ENCODE measurements at regions not wholly inside any gene's neighbourhood (a gene's known extent, or its start where the extent isn't known, plus 50 kb on each side); places are given as distances from the start of the nearest gene placed in this dataset.
"Not testable (repeated sequence)": the region's sequence is repeated elsewhere in the genome, so short reads cannot be mapped to it uniquely, and the experiment has no call there.

GRCh38 chr5:124007675-124008398, 495.9 kb downstream of the CSNK1G3 start:
- DNase-seq = no peak
- Histone ChIP-seq H3K27ac (ENCODE audit: low read length) (no peak overlapping the region), H3K36me3 (ENCODE audit: control insufficient read depth, insufficient read depth, low read length) (no peaks in the 10 kb centered on the region), H3K4me1 (ENCODE audit: control insufficient read depth, insufficient read depth, low read length) (no peaks in the 10 kb centered on the region), H3K27me3 (ENCODE audit: control insufficient read depth, insufficient read depth, low read length) (no peaks in the 10 kb centered on the region), H3K9me3 (replicated peaks; ENCODE audit: control insufficient read depth, low read depth, low read length) (peaks cover 10% of the 10 kb centered on the region), H3K4me3 (ENCODE audit: low read length) (no peak overlapping the region)
- no CpG with 5 or more reads among the region's 2 CpGs for WGBS (ENCODE audit: insufficient coverage)

GRCh38 chr5:124001036-124001615, 489.1 kb downstream of the CSNK1G3 start:
- no peaks in the 10 kb centered on the region for H3K9me3 ChIP-seq (replicated peaks; ENCODE audit: control insufficient read depth, low read depth, low read length)
- H3K4me1 ChIP-seq (ENCODE audit: control insufficient read depth, insufficient read depth, low read length) = no peaks in the 10 kb centered on the region
- H3K27ac ChIP-seq (ENCODE audit: low read length) = no peak overlapping the region
- DNase-seq = peak; percentile 20
- H3K27me3 ChIP-seq (ENCODE audit: control insufficient read depth, insufficient read depth, low read length) = no peaks in the 10 kb centered on the region
- 66% methylated on average over 3 of the region's 4 CpGs for WGBS (ENCODE audit: insufficient coverage)
- no peak overlapping the region for H3K4me3 ChIP-seq (ENCODE audit: low read length)
- no peaks in the 10 kb centered on the region for H3K36me3 ChIP-seq (ENCODE audit: control insufficient read depth, insufficient read depth, low read length)

- H3K27me3 ChIP-seq (ENCODE audit: control insufficient read depth, insufficient read depth, low read length) = no peaks in the 10 kb centered on the region
- H3K4me1 ChIP-seq (ENCODE audit: control insufficient read depth, insufficient read depth, low read length) = no peaks in the 10 kb centered on the region
- no peaks in the 10 kb centered on the region for H3K9me3 ChIP-seq (replicated peaks; ENCODE audit: control insufficient read depth, low read depth, low read length)
- WGBS (ENCODE audit: insufficient coverage) = no CpG with 5 or more reads among the region's 2 CpGs
- DNase-seq = no peak
- H3K27ac ChIP-seq (ENCODE audit: low read length) = no peak overlapping the region
- no peak overlapping the region for H3K4me3 ChIP-seq (ENCODE audit: low read length)
- H3K36me3 ChIP-seq (ENCODE audit: control insufficient read depth, insufficient read depth, low read length) = no peaks in the 10 kb centered on the region
Measured at GRCh38 chr5:124000538-124000937, 488.6 kb downstream of the CSNK1G3 start.

GRCh38 chr5:123997462-123998215, 485.7 kb downstream of the CSNK1G3 start:
- Histone ChIP-seq H3K27me3 (ENCODE audit: control insufficient read depth, insufficient read depth, low read length) (no peaks in the 10 kb centered on the region), H3K4me1 (ENCODE audit: control insufficient read depth, insufficient read depth, low read length) (no peaks in the 10 kb centered on the region), H3K27ac (ENCODE audit: low read length) (no peak overlapping the region), H3K4me3 (ENCODE audit: low read length) (no peak overlapping the region), H3K36me3 (ENCODE audit: control insufficient read depth, insufficient read depth, low read length) (no peaks in the 10 kb centered on the region), H3K9me3 (replicated peaks; ENCODE audit: control insufficient read depth, low read depth, low read length) (no peaks in the 10 kb centered on the region)
- WGBS (ENCODE audit: insufficient coverage) = 60% methylated on average over 1 of the region's 7 CpGs
- peak; percentile 12 for DNase-seq

- Histone ChIP-seq H3K4me1 (ENCODE audit: control insufficient read depth, insufficient read depth, low read length) (no peaks in the 10 kb centered on the region), H3K9me3 (replicated peaks; ENCODE audit: control insufficient read depth, low read depth, low read length) (no peaks in the 10 kb centered on the region), H3K27ac (ENCODE audit: low read length) (no peak overlapping the region), H3K27me3 (ENCODE audit: control insufficient read depth, insufficient read depth, low read length) (no peaks in the 10 kb centered on the region), H3K4me3 (ENCODE audit: low read length) (no peak overlapping the region), H3K36me3 (ENCODE audit: control insufficient read depth, insufficient read depth, low read length) (no peaks in the 10 kb centered on the region)
- DNase-seq = no peak
Measured at GRCh38 chr5:123997064-123997461, 485.1 kb downstream of the CSNK1G3 start.

- Histone ChIP-seq H3K27ac (ENCODE audit: low read length) (no peak overlapping the region), H3K4me1 (ENCODE audit: control insufficient read depth, insufficient read depth, low read length) (no peaks in the 10 kb centered on the region), H3K27me3 (ENCODE audit: control insufficient read depth, insufficient read depth, low read length) (no peaks in the 10 kb centered on the region), H3K4me3 (ENCODE audit: low read length) (no peak overlapping the region), H3K9me3 (replicated peaks; ENCODE audit: control insufficient read depth, low read depth, low read length) (no peaks in the 10 kb centered on the region), H3K36me3 (ENCODE audit: control insufficient read depth, insufficient read depth, low read length) (no peaks in the 10 kb centered on the region)
- DNase-seq = no peak
- WGBS (ENCODE audit: insufficient coverage) = 73% methylated on average over 2 of the region's 2 CpGs
Measured at GRCh38 chr5:123992641-123993040, 480.7 kb downstream of the CSNK1G3 start.

GRCh38 chr5:123987956-123988355, 476.0 kb downstream of the CSNK1G3 start:
- Histone ChIP-seq H3K27ac (ENCODE audit: low read length) (no peak overlapping the region), H3K36me3 (ENCODE audit: control insufficient read depth, insufficient read depth, low read length) (no peaks in the 10 kb centered on the region), H3K27me3 (ENCODE audit: control insufficient read depth, insufficient read depth, low read length) (no peaks in the 10 kb centered on the region), H3K9me3 (replicated peaks; ENCODE audit: control insufficient read depth, low read depth, low read length) (peaks cover 2% of the 10 kb centered on the region), H3K4me3 (ENCODE audit: low read length) (no peak overlapping the region), H3K4me1 (ENCODE audit: control insufficient read depth, insufficient read depth, low read length) (no peaks in the 10 kb centered on the region)
- DNase-seq = no peak
- WGBS (ENCODE audit: insufficient coverage) = no CpG with 5 or more reads among the region's 5 CpGs

GRCh38 chr5:123976379-123977033, 464.5 kb downstream of the CSNK1G3 start:
- WGBS (ENCODE audit: insufficient coverage) = 60% methylated on average over 1 of the region's 4 CpGs
- DNase-seq = no peak
- Histone ChIP-seq H3K4me3 (ENCODE audit: low read length) (no peak overlapping the region), H3K36me3 (ENCODE audit: control insufficient read depth, insufficient read depth, low read length) (no peaks in the 10 kb centered on the region), H3K9me3 (replicated peaks; ENCODE audit: control insufficient read depth, low read depth, low read length) (no peaks in the 10 kb centered on the region), H3K27ac (ENCODE audit: low read length) (no peak overlapping the region), H3K4me1 (ENCODE audit: control insufficient read depth, insufficient read depth, low read length) (no peaks in the 10 kb centered on the region), H3K27me3 (ENCODE audit: control insufficient read depth, insufficient read depth, low read length) (no peaks in the 10 kb centered on the region)

GRCh38 chr5:123975521-123975920, 463.5 kb downstream of the CSNK1G3 start:
- not testable (repeated sequence) for H3K27me3 ChIP-seq (ENCODE audit: control insufficient read depth, insufficient read depth, low read length); H3K4me1 ChIP-seq (ENCODE audit: control insufficient read depth, insufficient read depth, low read length); H3K9me3 ChIP-seq (replicated peaks; ENCODE audit: control insufficient read depth, low read depth, low read length); H3K27ac ChIP-seq (ENCODE audit: low read length); DNase-seq; H3K36me3 ChIP-seq (ENCODE audit: control insufficient read depth, insufficient read depth, low read length); H3K4me3 ChIP-seq (ENCODE audit: low read length)

- no peaks in the 10 kb centered on the region for H3K9me3 ChIP-seq (replicated peaks; ENCODE audit: control insufficient read depth, low read depth, low read length)
- no peaks in the 10 kb centered on the region for H3K36me3 ChIP-seq (ENCODE audit: control insufficient read depth, insufficient read depth, low read length)
- 100% methylated on average over 1 of the region's 1 CpG for WGBS (ENCODE audit: insufficient coverage)
- no peak overlapping the region for H3K27ac ChIP-seq (ENCODE audit: low read length)
- no peak for DNase-seq
- no peaks in the 10 kb centered on the region for H3K27me3 ChIP-seq (ENCODE audit: control insufficient read depth, insufficient read depth, low read length)
- no peaks in the 10 kb centered on the region for H3K4me1 ChIP-seq (ENCODE audit: control insufficient read depth, insufficient read depth, low read length)
- H3K4me3 ChIP-seq (ENCODE audit: low read length) = no peak overlapping the region
Measured at GRCh38 chr5:123966781-123967180, 454.8 kb downstream of the CSNK1G3 start.

Measured in muscle of leg (tissue), 3 donors.